DND-41 (cell line): ENCODE measurements at regions not wholly inside any gene's neighbourhood (a gene's known extent, or its start where the extent isn't known, plus 50 kb on each side); places are given as distances from the start of the nearest gene placed in this dataset.

ENCODE experiments used
- ATAC-seq: fragments of 200-7000 bp; cut with Tn5 transposase; 3 replicates; pipeline ENCODE4 v1.9.1; 2021; ENCODE audit warnings: low read depth; ENCODE audit not compliant: insufficient read depth
- DNase-seq: peaks from one replicate; pipeline ENCODE4 v3.0.0-alpha.2; 2020
- H2AFZ ChIP-seq: 2 replicates; pipeline ENCODE4 v1.6.0; 2012; ENCODE audit warnings: low read depth, low read length
- H3K27ac ChIP-seq: 2 replicates; pipeline ENCODE4 v1.5.1; 2012; ENCODE audit warnings: low read length, inconsistent platforms
- H3K27me3 ChIP-seq: fragments of 200-600 bp; sonication (generic); 2 replicates; pipeline ENCODE4 v1.6.0; 2012; ENCODE audit warnings: low read length, mild to moderate bottlenecking, inconsistent platforms; ENCODE audit not compliant: insufficient read depth, poor library complexity
- H3K36me3 ChIP-seq: 2 replicates; pipeline ENCODE4 v1.5.1; 2012; ENCODE audit warnings: low read length, inconsistent platforms; ENCODE audit not compliant: insufficient read depth
- H3K4me1 ChIP-seq: 2 replicates; pipeline ENCODE4 v1.5.1; 2012; ENCODE audit warnings: mild to moderate bottlenecking, low read length; ENCODE audit not compliant: insufficient read depth
- H3K4me2 ChIP-seq: 2 replicates; pipeline ENCODE4 v1.6.0; 2012; ENCODE audit warnings: mild to moderate bottlenecking, moderate library complexity, low read length, inconsistent platforms; ENCODE audit not compliant: insufficient read depth
- H3K4me3 ChIP-seq, 2 experiments: fragments of 200-600 bp in 1 of 2; shearing (Covaris generic) in 1 of 2; 2 replicates each; pipeline ENCODE4 v1.5.1; 2012 to 2016; ENCODE audit warnings: inconsistent platforms in 2 of 2, low read length in 2 of 2, mild to moderate bottlenecking in 2 of 2, low read depth in 1 of 2, moderate library complexity in 1 of 2
- H3K79me2 ChIP-seq: 2 replicates; pipeline ENCODE4 v1.6.0; 2012; ENCODE audit warnings: low read length, inconsistent platforms; ENCODE audit not compliant: insufficient read depth
- H3K9ac ChIP-seq: 2 replicates; pipeline ENCODE4 v1.6.0; 2012; ENCODE audit warnings: low read depth, mild to moderate bottlenecking, inconsistent platforms, low read length, moderate library complexity
- H3K9me3 ChIP-seq: 2 replicates; pipeline ENCODE4 v1.5.1; 2012; ENCODE audit warnings: low read length, moderate library complexity, mild to moderate bottlenecking, inconsistent platforms; ENCODE audit not compliant: insufficient read depth, severe bottlenecking
- H4K20me1 ChIP-seq: 2 replicates; pipeline ENCODE4 v1.6.0; 2012; ENCODE audit warnings: low read length; ENCODE audit not compliant: insufficient read depth
- CTCF ChIP-seq: IDR thresholded peaks from 2 replicates; pipeline ENCODE4 v1.5.1; 2012; ENCODE audit warnings: borderline replicate concordance, low read length, moderate library complexity, mild to moderate bottlenecking; ENCODE audit not compliant: poor library complexity, severe bottlenecking; ENCODE audit errors: extremely low read depth
- EZH2 ChIP-seq: IDR thresholded peaks from 3 replicates; pipeline ENCODE4 v1.6.1; 2012; ENCODE audit warnings: borderline replicate concordance, low read depth, mild to moderate bottlenecking, moderate library complexity, low read length, inconsistent platforms; ENCODE audit not compliant: severe bottlenecking

- Histone ChIP-seq H3K27me3 (peaks cover 3% of the 10 kb centered on the region), H3K9me3 (no peaks in the 10 kb centered on the region), H3K9ac (no peak overlapping the region), H4K20me1 (no peaks in the 10 kb centered on the region), H3K36me3 (no peaks in the 10 kb centered on the region), H3K4me2 (no peak overlapping the region), H3K4me1 (no peaks in the 10 kb centered on the region), H2AFZ (no peak overlapping the region), H3K27ac (no peak overlapping the region), H3K4me3 (no peak overlapping the region), H3K79me2 (no peaks in the 10 kb centered on the region)
- no peak for TF ChIP-seq EZH2
- no peak for TF ChIP-seq CTCF
- DNase-seq (no peak), ATAC-seq (no peak)
Measured at GRCh38 chr16:65843941-65844340, 522.5 kb upstream of the CDH5 start.

DNA sequence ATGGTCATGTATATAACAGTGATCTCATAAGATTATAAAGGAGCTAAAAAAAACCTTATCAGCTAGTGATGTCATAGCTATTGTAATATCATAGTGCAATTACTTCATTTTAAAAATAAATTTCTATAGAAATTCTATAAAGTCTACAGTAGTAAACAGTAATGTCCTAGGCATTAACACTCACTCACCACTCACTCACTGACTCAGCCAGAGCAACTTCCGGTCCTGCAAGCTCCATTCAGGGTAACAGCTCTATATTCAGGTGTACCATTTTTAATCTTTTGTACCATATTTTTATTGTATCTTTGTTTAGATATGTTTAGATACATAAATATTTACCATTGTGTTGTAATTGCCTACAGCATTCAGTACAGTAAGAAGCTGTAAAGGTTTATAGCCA, 524.4 kb upstream of the CDH5 start:
- no peak for DNase-seq

DNA sequence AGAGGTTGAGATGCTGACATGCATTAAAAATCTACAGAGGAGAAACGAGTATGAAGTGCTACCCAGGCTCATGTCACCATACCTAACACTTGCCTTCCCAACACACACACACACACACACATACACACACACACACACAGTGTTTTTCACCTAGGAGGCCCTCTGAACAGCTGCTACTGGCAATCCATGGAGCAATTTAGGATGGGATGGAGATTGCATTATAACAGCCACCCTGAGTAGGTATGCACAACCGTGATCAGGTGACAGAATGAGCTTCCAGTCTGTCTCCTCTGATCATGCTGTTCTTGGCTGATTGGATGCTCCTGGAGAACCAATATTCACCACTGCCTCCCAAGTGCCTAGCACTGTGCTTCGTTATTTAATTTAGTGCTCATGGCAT, 528.5 kb upstream of the CDH5 start:
- TF ChIP-seq EZH2 (no peak), CTCF (no peak)
- H4K20me1 ChIP-seq: no peaks in the 10 kb centered on the region
- DNase-seq: no peak

More for the DNA sequence above, 524.4 kb upstream of the CDH5 start:
- Histone ChIP-seq H3K9me3 (no peaks in the 10 kb centered on the region), H4K20me1 (no peaks in the 10 kb centered on the region), H3K27me3 (peaks cover 13% of the 10 kb centered on the region), H2AFZ (no peak overlapping the region), H3K4me2 (no peak overlapping the region), H3K79me2 (no peaks in the 10 kb centered on the region), H3K4me1 (no peaks in the 10 kb centered on the region), H3K27ac (no peak overlapping the region), H3K9ac (no peak overlapping the region), H3K36me3 (no peaks in the 10 kb centered on the region), H3K4me3 (no peak overlapping the region)
- TF ChIP-seq CTCF (no peak), EZH2 (no peak)
- no peak for ATAC-seq

DNA sequence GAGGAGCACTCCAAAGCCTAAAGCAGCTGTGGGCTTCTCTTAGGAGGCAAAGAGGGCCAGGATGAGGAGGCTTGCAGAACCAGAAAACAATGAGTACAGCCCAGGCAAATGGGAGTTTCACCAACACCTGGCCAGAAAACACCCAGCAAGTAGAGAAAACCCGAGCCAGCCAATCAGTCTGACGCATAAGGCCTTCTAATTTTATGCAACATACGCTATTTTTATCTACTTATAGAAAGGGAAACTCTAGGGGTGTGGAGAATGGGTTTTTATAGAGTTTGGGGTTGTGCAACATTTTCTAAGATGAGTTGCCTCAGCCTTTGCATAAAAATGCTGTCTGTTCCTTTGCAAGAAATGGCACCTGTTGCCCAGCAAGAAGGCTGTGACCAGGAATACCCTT, 529.0 kb upstream of the CDH5 start:
- no peak overlapping the region for H3K4me2 ChIP-seq
- H3K36me3 ChIP-seq: no peaks in the 10 kb centered on the region
- H3K9ac ChIP-seq: no peak overlapping the region
- H3K4me1 ChIP-seq: no peaks in the 10 kb centered on the region
- no peaks in the 10 kb centered on the region for H3K9me3 ChIP-seq
- H2AFZ ChIP-seq: no peak overlapping the region
- no peak overlapping the region for H3K4me3 ChIP-seq
- DNase-seq (no peak), ATAC-seq (no peak)
- no peaks in the 10 kb centered on the region for H3K79me2 ChIP-seq
- H3K27me3 ChIP-seq: peaks cover 16% of the 10 kb centered on the region
- H3K27ac ChIP-seq: no peak overlapping the region
- TF ChIP-seq EZH2: no peak
- TF ChIP-seq CTCF: no peak
- H4K20me1 ChIP-seq: no peaks in the 10 kb centered on the region

More for the DNA sequence above, 528.5 kb upstream of the CDH5 start:
- Histone ChIP-seq H3K27me3 (peaks cover 16% of the 10 kb centered on the region), H3K9me3 (no peaks in the 10 kb centered on the region), H3K4me2 (no peak overlapping the region), H3K4me1 (no peaks in the 10 kb centered on the region), H3K27ac (no peak overlapping the region), H2AFZ (no peak overlapping the region), H3K79me2 (no peaks in the 10 kb centered on the region), H3K4me3 (no peak overlapping the region), H3K9ac (no peak overlapping the region), H3K36me3 (no peaks in the 10 kb centered on the region)
- ATAC-seq: no peak
